NCI-H187 (cell line): ENCODE measurements at regions not wholly inside any gene's neighbourhood (a gene's known extent, or its start where the extent isn't known, plus 50 kb on each side); places are given as distances from the start of the nearest gene placed in this dataset.
"Not testable (repeated sequence)": the region's sequence is repeated elsewhere in the genome, so short reads cannot be mapped to it uniquely, and the experiment has no call there.

Source experiments
- DNase-seq, 2 experiments: peaks; one replicate each; lab custom pipeline; 2025; lab: John Stamatoyannopoulos, UW

DNA sequence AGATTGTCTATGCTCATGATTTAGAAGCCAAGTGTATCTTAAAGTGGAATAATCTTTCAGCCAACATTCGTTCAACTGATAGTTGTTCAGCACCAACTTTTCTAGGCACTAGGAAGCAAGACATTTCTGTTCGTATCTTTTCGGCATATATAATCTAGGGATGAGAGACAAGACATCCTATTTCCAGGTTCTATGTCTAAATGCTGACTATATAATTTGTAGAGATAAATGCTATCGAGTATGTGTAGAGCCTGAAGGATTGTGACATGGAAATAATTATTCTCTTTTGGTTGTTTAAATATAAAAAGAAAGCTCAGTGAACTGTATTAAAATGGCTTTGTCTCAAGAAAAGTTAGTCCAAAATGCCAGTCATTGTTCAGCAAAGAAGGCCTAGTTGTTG, 371.6 kb downstream of the DOK5 start:
- DNase-seq: no peak

DNA sequence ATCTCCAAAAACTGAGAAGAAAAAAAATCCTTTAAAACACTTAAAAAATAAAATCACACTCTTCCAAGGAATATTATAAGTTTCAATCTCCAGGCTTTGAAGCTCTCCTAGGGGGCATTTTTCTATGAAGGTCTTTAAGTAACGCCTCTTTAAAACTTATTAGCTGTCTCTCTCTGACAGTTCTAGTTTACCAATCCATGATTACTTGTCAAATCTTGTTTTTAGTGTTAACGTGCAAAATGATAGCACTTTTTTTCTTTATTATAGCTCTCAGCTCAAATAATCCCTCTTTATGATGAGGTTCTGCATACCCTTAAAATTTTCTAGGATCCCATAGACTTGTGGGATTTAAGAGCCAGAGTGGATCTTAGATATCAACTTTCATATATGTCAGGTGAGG, 369.0 kb downstream of the DOK5 start:
- no peak for DNase-seq

GRCh38 chr20:54843865-54844264, 368.5 kb downstream of the DOK5 start:
- DNase-seq: no peak

- no peak for DNase-seq
Measured at GRCh38 chr20:54843431-54843830, 368.0 kb downstream of the DOK5 start.

DNA sequence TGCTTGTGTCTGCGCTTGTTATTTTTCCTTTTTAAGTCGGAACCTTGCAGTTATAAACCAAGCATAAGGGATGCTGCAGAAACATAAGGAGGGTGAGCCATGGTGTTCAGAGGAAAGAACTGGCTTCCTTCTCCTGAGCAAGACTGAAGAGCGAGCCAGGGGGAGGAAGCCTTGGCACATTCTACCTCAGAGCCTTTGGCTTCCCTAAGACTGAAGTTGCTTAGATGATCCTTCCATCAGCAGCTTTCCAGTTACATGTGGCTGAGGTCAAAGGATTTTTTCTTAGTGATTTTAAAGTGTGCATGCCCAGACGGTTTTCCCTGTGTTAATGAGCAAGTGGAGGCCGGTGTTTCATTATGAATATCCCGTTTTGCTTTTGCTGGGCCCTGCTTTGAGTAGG, 363.8 kb downstream of the DOK5 start:
- DNase-seq: no peak

DNA sequence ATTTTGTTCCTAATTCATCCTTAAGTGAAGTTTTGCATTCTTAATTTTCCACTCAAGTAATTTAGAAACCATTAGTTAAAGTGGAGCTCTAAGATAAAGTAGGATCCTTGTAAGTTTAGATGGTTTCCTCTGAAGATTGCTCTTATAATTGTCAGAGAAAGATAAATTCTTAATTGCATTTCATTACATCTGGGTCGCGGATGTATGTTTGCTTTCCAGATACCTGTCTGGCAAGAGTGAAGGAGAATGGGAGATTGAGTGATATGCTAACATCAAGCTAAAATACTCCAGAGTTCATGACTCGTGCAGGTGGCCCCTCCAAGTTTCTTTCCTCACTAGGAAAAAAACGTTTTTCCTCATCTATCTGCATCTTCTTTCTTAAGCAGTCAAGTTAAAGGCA, 361.8 kb downstream of the DOK5 start:
- no peak for DNase-seq

- DNase-seq: no peak
Measured at GRCh38 chr20:54822386-54822785, 347.0 kb downstream of the DOK5 start.

DNA sequence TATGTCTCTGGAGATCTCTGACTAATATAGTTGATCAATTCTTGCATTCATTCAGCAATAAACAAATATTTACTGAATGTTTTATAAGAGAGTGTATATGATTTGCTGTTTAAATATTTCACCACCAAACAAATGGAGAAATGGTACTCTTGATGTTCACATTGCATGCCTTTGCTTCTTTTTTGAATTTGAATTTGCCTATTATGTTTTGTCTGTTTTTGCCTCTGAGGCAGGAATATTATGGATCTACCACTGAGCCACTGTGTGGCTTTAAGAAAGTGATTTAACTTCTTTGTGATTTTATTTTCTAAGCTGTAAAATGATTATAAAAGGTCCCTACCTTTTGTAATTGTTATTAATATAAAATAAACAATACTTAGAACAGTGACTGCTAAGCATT, 345.0 kb downstream of the DOK5 start:
- DNase-seq: no peak

GRCh38 chr20:54806462-54806861, 331.1 kb downstream of the DOK5 start:
- DNase-seq: no peak

DNA sequence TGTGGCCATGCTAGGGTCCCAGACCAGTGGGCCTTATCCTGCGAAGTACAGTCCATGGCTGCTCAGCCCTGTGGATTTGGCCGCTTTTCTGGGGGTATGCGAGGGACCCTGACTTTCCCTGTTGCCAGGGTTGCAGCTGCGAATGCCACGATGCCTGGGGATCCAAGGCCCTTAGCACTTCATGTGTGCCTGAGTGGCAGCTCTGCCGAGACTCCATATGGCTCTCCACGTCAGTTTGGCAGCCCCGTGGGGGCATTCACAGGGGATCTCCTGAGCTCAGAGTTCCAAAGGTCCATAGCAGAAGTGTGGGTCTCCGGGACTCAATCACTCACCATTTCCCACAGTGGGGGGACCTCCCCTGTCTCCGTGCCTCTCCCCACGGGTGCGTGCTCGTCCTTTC, 319.5 kb downstream of the DOK5 start:
- no peak for DNase-seq

- no peak for DNase-seq
Measured at GRCh38 chr20:54794110-54794509, 318.7 kb downstream of the DOK5 start.

GRCh38 chr20:54793291-54793992, 318.0 kb downstream of the DOK5 start:
- no peak for DNase-seq

DNA sequence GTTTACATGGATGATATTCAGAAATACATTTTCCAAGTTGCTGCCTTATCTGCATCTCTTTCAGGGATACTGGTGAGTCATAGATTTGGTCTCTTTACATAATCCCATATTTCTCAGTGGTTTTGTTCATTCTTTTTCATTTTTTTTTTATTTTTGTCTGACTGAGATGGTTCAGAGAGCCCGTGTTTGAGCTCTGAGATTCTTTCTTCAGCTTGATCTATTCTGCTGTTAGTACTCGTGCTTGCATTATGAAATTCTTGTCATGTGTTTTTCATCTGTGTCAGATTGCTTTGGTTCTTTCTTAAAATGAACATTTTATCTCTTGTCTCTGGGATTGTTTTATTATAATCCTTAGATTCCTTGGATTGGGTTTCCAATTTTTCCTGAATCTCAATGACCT, 317.3 kb downstream of the DOK5 start:
- DNase-seq: no peak

- not testable (repeated sequence) for DNase-seq
Measured at GRCh38 chr20:54788260-54788659, 312.9 kb downstream of the DOK5 start.

DNA sequence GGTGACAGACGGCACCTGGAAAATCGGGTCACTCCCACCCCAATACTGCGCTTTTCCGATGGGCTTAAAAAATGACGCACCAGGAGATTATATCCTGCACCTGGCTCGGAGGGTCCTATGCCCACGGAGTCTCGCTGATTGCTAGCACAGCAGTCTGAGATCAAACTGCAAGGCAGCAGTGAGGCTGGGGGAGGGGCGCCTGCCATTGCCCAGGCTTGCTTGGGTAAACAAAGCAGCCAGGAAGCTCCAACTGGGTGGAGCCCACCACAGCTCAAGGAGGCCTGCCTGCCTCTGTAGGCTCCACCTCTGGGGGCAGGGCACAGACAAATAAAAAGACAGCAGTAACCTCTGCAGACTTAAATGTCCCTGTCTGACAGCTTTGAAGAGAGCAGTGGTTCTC, 307.4 kb downstream of the DOK5 start:
- DNase-seq: not testable (repeated sequence)

DNA sequence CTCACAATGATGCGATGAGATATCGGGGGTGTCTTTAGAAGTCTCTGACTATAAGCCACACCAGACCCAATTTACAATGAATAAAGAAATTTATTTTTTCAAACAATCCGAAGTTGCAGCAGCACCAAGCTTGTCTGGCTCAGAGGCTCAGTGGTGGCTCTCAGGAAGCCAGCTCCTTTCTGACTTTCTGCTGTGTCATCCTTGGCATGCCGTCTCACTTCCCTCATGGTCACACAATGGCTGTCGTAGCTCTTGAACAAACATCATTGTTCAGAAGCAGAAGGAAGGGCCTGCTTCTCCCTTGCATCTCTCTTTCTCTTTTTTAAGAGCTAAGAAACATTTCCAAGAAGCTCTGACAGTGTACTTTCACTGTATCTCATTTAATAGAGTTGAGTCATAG, 299.0 kb downstream of the DOK5 start:
- DNase-seq: no peak

- no peak for DNase-seq
Measured at GRCh38 chr20:54773643-54774000, 298.2 kb downstream of the DOK5 start.

DNA sequence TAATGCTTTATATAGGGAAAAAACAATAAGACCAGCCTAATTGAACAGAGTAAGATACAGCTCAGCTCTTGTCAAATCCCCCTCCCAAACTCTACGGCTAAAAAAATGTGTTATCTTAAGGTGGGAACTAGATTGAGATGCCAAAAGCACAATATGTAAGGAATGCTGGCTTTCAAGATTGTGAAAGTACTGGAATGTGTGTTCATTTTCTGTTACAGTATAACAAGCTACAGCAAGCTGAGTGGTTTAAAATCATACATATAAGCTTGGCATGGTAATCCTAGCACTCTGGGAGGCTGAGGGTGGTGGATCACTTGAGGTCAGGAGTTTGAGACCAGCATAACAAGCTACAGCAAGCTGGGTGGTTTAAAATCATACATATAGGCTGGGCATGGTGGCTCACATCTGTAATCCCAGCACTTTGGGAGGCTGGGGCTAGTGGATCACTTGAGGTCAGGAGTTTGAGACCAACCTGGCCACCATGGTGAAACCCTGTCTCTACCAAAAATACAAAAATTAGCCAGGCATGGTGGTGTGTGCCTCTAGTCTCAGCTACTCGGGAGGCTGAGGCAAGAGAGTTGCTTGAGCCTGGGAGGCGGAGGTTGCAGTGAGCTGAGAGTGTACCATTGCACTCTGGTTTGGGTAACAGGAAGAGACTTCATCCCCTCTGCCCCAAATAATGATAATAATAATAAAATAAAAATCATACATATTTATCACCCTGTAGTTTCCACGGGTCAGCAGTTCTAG, 297.7 kb downstream of the DOK5 start:
- DNase-seq: no peak

DNA sequence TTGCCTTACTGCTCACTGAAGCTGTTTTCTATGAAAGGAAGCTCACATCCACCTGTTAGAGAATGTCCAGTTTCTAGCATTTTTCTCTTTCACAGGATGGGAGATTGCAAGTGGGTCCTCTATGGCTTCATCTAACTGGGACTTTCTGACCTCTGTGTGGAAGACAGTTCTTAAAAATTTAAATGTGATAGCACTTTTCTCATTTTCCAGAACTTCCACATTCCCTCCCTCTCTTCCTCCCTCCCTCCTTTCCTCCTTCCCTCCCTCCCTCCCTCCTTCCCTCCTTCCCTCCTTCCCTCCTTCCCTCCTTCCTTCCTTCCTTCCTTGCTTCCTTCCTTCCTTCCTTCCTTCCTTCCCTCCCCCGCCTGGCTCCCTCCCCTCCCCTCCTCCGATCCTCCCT, 291.1 kb downstream of the DOK5 start:
- DNase-seq: no peak

- DNase-seq: no peak
Measured at GRCh38 chr20:54763366-54763765, 288.0 kb downstream of the DOK5 start.

- DNase-seq: no peak
Measured at GRCh38 chr20:54759589-54759988, 284.2 kb downstream of the DOK5 start.

DNA sequence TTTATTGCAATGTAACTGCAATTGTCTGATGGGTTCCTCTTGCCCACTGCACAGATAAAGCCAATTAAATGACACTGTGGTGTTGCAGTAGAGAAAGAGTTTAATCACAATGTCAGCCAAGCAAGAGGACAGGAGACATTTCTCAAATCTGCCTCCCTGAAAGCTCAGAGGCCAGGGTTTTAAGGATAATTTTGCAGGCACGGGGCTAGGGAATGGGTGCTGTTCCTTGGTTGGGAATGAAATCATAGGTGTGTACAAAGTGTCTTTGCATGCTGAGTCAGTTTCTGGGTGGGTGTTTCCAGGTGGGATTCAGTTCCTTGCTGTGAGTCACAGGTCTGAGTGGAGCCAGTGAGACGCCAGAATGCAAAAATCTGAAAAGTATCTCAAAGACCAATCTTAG, 271.4 kb downstream of the DOK5 start:
- no peak for DNase-seq

- no peak for DNase-seq
Measured at GRCh38 chr20:54745780-54746179, 270.4 kb downstream of the DOK5 start.

DNA sequence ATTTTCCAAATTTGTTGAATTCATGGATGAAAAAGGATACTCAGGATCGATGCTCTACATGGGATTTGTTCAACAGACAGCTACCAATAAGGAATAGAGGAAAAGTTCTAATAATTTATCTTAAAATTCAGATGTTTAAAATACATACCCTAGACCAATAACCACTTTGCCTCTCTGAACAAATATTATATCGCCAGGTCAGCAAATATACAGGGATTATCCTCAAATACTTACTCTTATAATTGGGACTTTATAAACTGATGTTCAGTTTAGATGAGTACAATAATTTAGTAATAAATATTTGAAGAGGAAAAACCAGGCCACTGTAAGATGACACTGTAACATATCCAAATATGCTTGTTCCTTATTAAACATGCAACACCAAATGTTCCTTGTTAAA, 268.7 kb downstream of the DOK5 start:
- DNase-seq: no peak
